ENCODE measurements at regions not wholly inside any gene's neighbourhood (a gene's known extent, or its start where the extent isn't known, plus 50 kb on each side); places are given as distances from the start of the nearest gene placed in this dataset.

GRCh38 chr7:96794063-96794462 lies 84.4 kb upstream of the SEM1 start:
- WGBS, 2 experiments (ENCODE audit: extremely low coverage in 2 of 2, insufficient read length in 1 of 2), result no CpG with 5 or more reads among the region's 2 CpGs
- H3K56ac ChIP-seq (ENCODE audit: extremely low read depth, insufficient read depth, low read length), result no peak overlapping the region
- TF ChIP-seq ELK1 (IDR thresholded peaks at IDR 0.05; ENCODE audit: borderline replicate concordance, low read depth, low read length), result no peak
- no peak for TF ChIP-seq MXI1 (IDR thresholded peaks at IDR 0.05; ENCODE audit: borderline replicate concordance, low read depth, low read length)
- no peak for TF ChIP-seq RAD21 (IDR thresholded peaks at IDR 0.05; ENCODE audit: low read length)
- TF ChIP-seq MAFK (IDR thresholded peaks at IDR 0.05; ENCODE audit: low read depth, low read length), result no peak
- no peak for TF ChIP-seq CHD1 (IDR thresholded peaks at IDR 0.05; ENCODE audit: low read depth, low read length)
- no peak for TF ChIP-seq POLR2A (IDR thresholded peaks at IDR 0.05; ENCODE audit: low read depth, low read length)
- no peak for TF ChIP-seq RFX5 (IDR thresholded peaks at IDR 0.05; ENCODE audit: low read depth, low read length)
- TF ChIP-seq MAZ (IDR thresholded peaks at IDR 0.05; ENCODE audit: borderline replicate concordance, low read depth, low read length), result no peak
- TF ChIP-seq, protein P1, sequence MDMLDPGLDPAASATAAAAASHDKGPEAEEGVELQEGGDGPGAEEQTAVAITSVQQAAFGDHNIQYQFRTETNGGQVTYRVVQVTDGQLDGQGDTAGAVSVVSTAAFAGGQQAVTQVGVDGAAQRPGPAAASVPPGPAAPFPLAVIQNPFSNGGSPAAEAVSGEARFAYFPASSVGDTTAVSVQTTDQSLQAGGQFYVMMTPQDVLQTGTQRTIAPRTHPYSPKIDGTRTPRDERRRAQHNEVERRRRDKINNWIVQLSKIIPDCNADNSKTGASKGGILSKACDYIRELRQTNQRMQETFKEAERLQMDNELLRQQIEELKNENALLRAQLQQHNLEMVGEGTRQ (IDR thresholded peaks at IDR 0.05; ENCODE audit: low read depth, low read length), result no peak
- no peak for TF ChIP-seq CTCF (conservative IDR thresholded peaks at IDR 0.05; ENCODE audit: low read depth, low read length)
- no peak for TF ChIP-seq NFE2L2 (IDR thresholded peaks at IDR 0.05; ENCODE audit: low read depth, low read length)
- TF ChIP-seq FOS (IDR thresholded peaks at IDR 0.05; ENCODE audit: low read depth, low read length), result no peak
- TF ChIP-seq SMC3 (IDR thresholded peaks at IDR 0.05; ENCODE audit: low read depth, low read length), result no peak
- no peak for TF ChIP-seq BHLHE40 (IDR thresholded peaks at IDR 0.05; ENCODE audit: low read depth, low read length)
- ChIA-PET CTCF (no interaction called here), POLR2A (ENCODE audit: unreplicated experiment) (no interaction called here)
- H4K20me1 ChIP-seq (ENCODE audit: insufficient read depth, low read length), result no peaks in the 10 kb centered on the region
- dilution Hi-C loops (cut with HindIII; ENCODE audit: low sequenced_read_pairs, unreplicated experiment), result no loop called here
- no peak overlapping the region for H4K91ac ChIP-seq (ENCODE audit: insufficient read depth, low read depth, low read length)
- no peaks in the 10 kb centered on the region for H3K27me3 ChIP-seq (ENCODE audit: control insufficient read depth, insufficient read depth, low read length)
- no peak overlapping the region for H4K8ac ChIP-seq (ENCODE audit: low read depth in 2 of 2, low read length in 2 of 2)
- no peaks in the 10 kb centered on the region for H3K36me3 ChIP-seq (ENCODE audit: control insufficient read depth, insufficient read depth, low read length)
- intact Hi-C loops (cut with micrococcal nuclease), result no loop called here
- no peak overlapping the region for H3K9ac ChIP-seq (ENCODE audit: low read depth, low read length)
- H2BK20ac ChIP-seq (ENCODE audit: low read depth, low read length), result no peak overlapping the region
- DNase-seq (no peak), ATAC-seq (ENCODE audit: low read depth) (no peak)
- H3K14ac ChIP-seq (replicated peaks; ENCODE audit: low read depth, low read length), result no peak overlapping the region
- no TSS peak for BruUV-seq (replicated peaks)
- no peaks in the 10 kb centered on the region for H3K4me1 ChIP-seq (ENCODE audit: control insufficient read depth, insufficient read depth, low read length)
- H3K23ac ChIP-seq (ENCODE audit: low read depth, low read length), result no peak overlapping the region
- in situ Hi-C loops (cut with MboI; ENCODE audit: low sequenced_read_pairs), result no loop called here
- H2BK5ac ChIP-seq (ENCODE audit: low read depth, low read length, poor library complexity, severe bottlenecking), result no peak overlapping the region
- H3K4me2 ChIP-seq (ENCODE audit: low read depth, low read length), result no peak overlapping the region
- H3K79me1 ChIP-seq (ENCODE audit: low read depth in 1 of 2, low read length in 2 of 2), result no peaks in the 10 kb centered on the region
- H2AK9ac ChIP-seq (replicated peaks; ENCODE audit: low read depth, low read length, poor library complexity), result no peak overlapping the region
- no peak overlapping the region for H3K4me3 ChIP-seq (ENCODE audit: insufficient read depth, low read depth, low read length)
- no peak overlapping the region for H3K27ac ChIP-seq (ENCODE audit: insufficient read depth, low read length)
- no peak overlapping the region for H2BK15ac ChIP-seq (ENCODE audit: low read depth, low read length)
- no peaks in the 10 kb centered on the region for H3K9me1 ChIP-seq (ENCODE audit: insufficient read depth, low read length)
- no peak overlapping the region for H4K5ac ChIP-seq (ENCODE audit: low read depth, low read length)
- no peak overlapping the region for H3K4ac ChIP-seq (ENCODE audit: low read depth, low read length)
- peaks cover 2% of the 10 kb centered on the region; the same call in 1 of the 2 replicates for H3K9me3 ChIP-seq (ENCODE audit: control insufficient read depth, insufficient read depth, low read length)
- H2AFZ ChIP-seq (replicated peaks; ENCODE audit: low read length, poor library complexity), result no peak overlapping the region
- H2AK5ac ChIP-seq (ENCODE audit: low read depth, low read length), result no peak overlapping the region
- no peak overlapping the region for H3K18ac ChIP-seq (ENCODE audit: low read depth, low read length)
- no peak overlapping the region for H2BK120ac ChIP-seq (ENCODE audit: low read depth, low read length)
